ENCODE measurements at regions not wholly inside any gene's neighbourhood (a gene's known extent, or its start where the extent isn't known, plus 50 kb on each side); places are given as distances from the start of the nearest gene placed in this dataset.

- DNase-seq, result peak; percentile 33
- Mint-ChIP-seq H3K9me3 (no peaks in the 10 kb centered on the region), H3K4me1 (ENCODE audit: low read depth) (peaks cover 64% of the 10 kb centered on the region), H3K36me3 (ENCODE audit: low read depth) (no peaks in the 10 kb centered on the region), H3K27me3 (ENCODE audit: low read depth) (peaks cover 4% of the 10 kb centered on the region), H3K4me3 (no peak overlapping the region), H3K27ac (peak overlapping the region; percentile 57)
- CTCF ChIA-PET, result interaction anchor here (0.6 to 1.2 kb wide), 2 partner anchors 16 to 215 kb away, joined by 3 to 4 read pairs; no protein-coding TSS in a partner anchor
- intact Hi-C loops (cut with micrococcal nuclease), result loop anchor here (1.0 to 10.0 kb wide), 17 partner anchors 17 to 626 kb away; partner anchors contain the start of gene CFAP20DC
These were observed 377.2 kb upstream of the CFAP20DC start for GRCh38 chr3:59426821-59427565.

GRCh38 chr3:59425942-59426341, 376.1 kb upstream of the CFAP20DC start:
- H3K36me3 Mint-ChIP-seq (ENCODE audit: low read depth), result no peaks in the 10 kb centered on the region
- no peaks in the 10 kb centered on the region for H3K9me3 Mint-ChIP-seq
- CTCF ChIA-PET, result interaction anchor here (0.7 to 1.9 kb wide), 8 partner anchors 13 to 149 kb away, joined by 3 to 9 read pairs (median 4); no protein-coding TSS in a partner anchor
- intact Hi-C loops (cut with micrococcal nuclease), result loop anchor here (1.0 to 10.0 kb wide), 14 partner anchors 18 to 591 kb away; partner anchors contain the start of gene CFAP20DC
- H3K27ac Mint-ChIP-seq, result peak overlapping the region; percentile 76
- H3K27me3 Mint-ChIP-seq (ENCODE audit: low read depth), result peaks cover 4% of the 10 kb centered on the region
- peak; percentile 91 for DNase-seq
- H3K4me1 Mint-ChIP-seq (ENCODE audit: low read depth), result peaks cover 68% of the 10 kb centered on the region
- no peak overlapping the region for H3K4me3 Mint-ChIP-seq

GRCh38 chr3:59425371-59425770, 375.5 kb upstream of the CFAP20DC start:
- Mint-ChIP-seq H3K27me3 (ENCODE audit: low read depth) (peaks cover 4% of the 10 kb centered on the region), H3K4me3 (no peak overlapping the region), H3K4me1 (ENCODE audit: low read depth) (peaks cover 68% of the 10 kb centered on the region), H3K36me3 (ENCODE audit: low read depth) (no peaks in the 10 kb centered on the region), H3K27ac (peak overlapping the region; percentile 76), H3K9me3 (no peaks in the 10 kb centered on the region)
- CTCF ChIA-PET, result interaction anchor here (0.7 to 1.9 kb wide), 12 partner anchors 14 to 150 kb away, joined by 3 to 9 read pairs (median 4); no protein-coding TSS in a partner anchor
- intact Hi-C loops (cut with micrococcal nuclease), result loop anchor here (5.0 to 10.0 kb wide), 3 partner anchors 329 to 442 kb away; no protein-coding TSS in a partner anchor
- no peak for DNase-seq

GRCh38 chr3:59424268-59425010, 374.6 kb upstream of the CFAP20DC start:
- Mint-ChIP-seq H3K27ac (no peak overlapping the region), H3K4me1 (ENCODE audit: low read depth) (peaks cover 68% of the 10 kb centered on the region), H3K27me3 (ENCODE audit: low read depth) (peaks cover 4% of the 10 kb centered on the region), H3K36me3 (ENCODE audit: low read depth) (no peaks in the 10 kb centered on the region), H3K9me3 (no peaks in the 10 kb centered on the region), H3K4me3 (no peak overlapping the region)
- intact Hi-C loops (cut with micrococcal nuclease), result loop anchor here (5.0 to 10.0 kb wide), 3 partner anchors 330 to 443 kb away; no protein-coding TSS in a partner anchor
- DNase-seq, result peak; percentile 34
- CTCF ChIA-PET, result interaction anchor here (0.7 to 1.9 kb wide), 12 partner anchors 10 to 151 kb away, joined by 3 to 9 read pairs (median 4); no protein-coding TSS in a partner anchor

DNA sequence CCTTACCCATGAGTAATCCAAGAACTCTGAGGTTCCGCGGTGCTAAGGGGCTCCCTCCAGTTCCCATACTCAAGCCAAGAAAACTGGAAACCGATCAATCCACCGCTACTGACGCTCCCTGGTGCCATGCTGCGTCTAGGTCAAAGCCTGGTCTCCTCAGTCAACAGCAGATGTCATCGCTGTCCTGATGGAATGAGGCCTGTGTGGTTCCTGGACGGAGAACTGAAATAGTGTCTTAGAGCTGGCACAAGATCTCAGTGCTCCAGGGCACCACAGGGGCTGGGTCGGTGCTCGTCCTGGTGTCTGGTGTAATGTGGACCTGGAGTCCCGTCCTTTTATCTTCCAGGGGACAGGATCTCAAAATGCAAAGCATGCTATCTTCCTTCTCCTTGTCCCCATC, 373.9 kb upstream of the CFAP20DC start:
- H3K4me1 Mint-ChIP-seq (ENCODE audit: low read depth), result peaks cover 66% of the 10 kb centered on the region
- H3K4me3 Mint-ChIP-seq, result no peak overlapping the region
- H3K36me3 Mint-ChIP-seq (ENCODE audit: low read depth), result no peaks in the 10 kb centered on the region
- peaks cover 4% of the 10 kb centered on the region for H3K27me3 Mint-ChIP-seq (ENCODE audit: low read depth)
- DNase-seq, result no peak
- intact Hi-C loops (cut with micrococcal nuclease), result loop anchor here (10.0 kb wide), 1 partner anchor 331 kb away; no protein-coding TSS in a partner anchor
- no peak overlapping the region for H3K27ac Mint-ChIP-seq
- CTCF ChIA-PET, result interaction anchor here (0.6 to 1.6 kb wide), 4 partner anchors 9 to 228 kb away, joined by 3 to 7 read pairs (median 3); no protein-coding TSS in a partner anchor
- H3K9me3 Mint-ChIP-seq, result no peaks in the 10 kb centered on the region

- no peaks in the 10 kb centered on the region for H3K36me3 Mint-ChIP-seq (ENCODE audit: low read depth)
- H3K4me1 Mint-ChIP-seq (ENCODE audit: low read depth), result peaks cover 53% of the 10 kb centered on the region
- peak; percentile 25 for DNase-seq
- intact Hi-C loops (cut with micrococcal nuclease), result loop anchor here (1.0 to 10.0 kb wide), 4 partner anchors 36 to 332 kb away; no protein-coding TSS in a partner anchor
- H3K9me3 Mint-ChIP-seq, result no peaks in the 10 kb centered on the region
- CTCF ChIA-PET, result interaction anchor here (0.7 to 1.9 kb wide), 3 partner anchors 10 to 109 kb away, joined by 3 to 6 read pairs (median 4); no protein-coding TSS in a partner anchor
- no peak overlapping the region for H3K27ac Mint-ChIP-seq
- no peak overlapping the region for H3K4me3 Mint-ChIP-seq
- H3K27me3 Mint-ChIP-seq (ENCODE audit: low read depth), result peaks cover 4% of the 10 kb centered on the region
These were observed 372.5 kb upstream of the CFAP20DC start for GRCh38 chr3:59422312-59422711.

GRCh38 chr3:59418836-59419235, 369.0 kb upstream of the CFAP20DC start:
- Mint-ChIP-seq H3K27ac (no peak overlapping the region), H3K27me3 (ENCODE audit: low read depth) (no peaks in the 10 kb centered on the region), H3K36me3 (ENCODE audit: low read depth) (no peaks in the 10 kb centered on the region), H3K4me1 (ENCODE audit: low read depth) (peaks cover 20% of the 10 kb centered on the region), H3K9me3 (no peaks in the 10 kb centered on the region), H3K4me3 (no peak overlapping the region)
- CTCF ChIA-PET, result interaction anchor here (1.1 kb wide), 1 partner anchor 10 kb away, joined by 3 read pairs; no protein-coding TSS in a partner anchor
- intact Hi-C loops (cut with micrococcal nuclease), result no loop called here
- DNase-seq, result no peak

DNA sequence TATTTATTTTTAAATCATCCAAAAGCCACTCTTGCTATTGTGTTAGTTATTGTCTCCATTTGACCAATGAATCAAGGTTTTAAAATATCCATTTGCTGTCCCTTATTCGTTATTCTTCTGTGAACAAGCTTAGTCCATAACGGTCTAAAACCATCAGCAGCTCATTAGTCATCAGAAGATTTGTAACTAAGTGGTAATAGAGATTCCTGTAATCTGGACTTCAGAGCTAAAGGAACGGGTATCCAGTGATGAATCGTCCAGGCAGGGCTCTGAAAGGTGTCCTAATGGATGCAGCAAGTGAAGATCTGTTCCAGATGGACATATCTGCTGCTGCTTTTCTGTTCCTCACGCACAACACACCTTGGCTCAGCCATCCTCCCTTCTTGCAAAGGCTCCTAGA, 362.7 kb upstream of the CFAP20DC start:
- Mint-ChIP-seq H3K27ac (no peak overlapping the region), H3K4me3 (no peak overlapping the region), H3K4me1 (ENCODE audit: low read depth) (peaks cover 11% of the 10 kb centered on the region), H3K9me3 (no peaks in the 10 kb centered on the region), H3K27me3 (ENCODE audit: low read depth) (no peaks in the 10 kb centered on the region), H3K36me3 (ENCODE audit: low read depth) (no peaks in the 10 kb centered on the region)
- no peak for DNase-seq
- intact Hi-C loops (cut with micrococcal nuclease), result no loop called here
- CTCF ChIA-PET, result interaction anchor here (0.6 to 1.2 kb wide), 3 partner anchors 9 to 152 kb away, joined by 3 to 4 read pairs (median 4); no protein-coding TSS in a partner anchor

DNA sequence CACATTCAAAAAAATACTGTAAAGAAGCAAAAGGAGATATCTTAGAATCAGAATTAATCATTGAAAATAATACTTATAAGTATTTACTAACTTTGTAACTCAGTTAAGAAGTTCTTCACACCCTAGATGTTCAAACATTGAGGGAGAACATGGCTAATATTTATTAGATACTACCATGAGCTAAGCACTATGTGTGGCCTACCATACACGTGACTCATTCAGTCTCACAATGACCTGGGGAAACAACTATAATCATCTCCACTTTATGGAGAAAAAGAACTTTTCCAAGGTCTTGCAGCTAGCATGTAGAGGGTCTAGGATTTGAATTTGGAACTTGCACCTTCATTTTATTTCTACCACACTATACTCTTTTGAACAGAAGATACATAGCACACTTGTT, 361.9 kb upstream of the CFAP20DC start:
- H3K4me1 Mint-ChIP-seq (ENCODE audit: low read depth), result peaks cover 19% of the 10 kb centered on the region
- CTCF ChIA-PET, result no interaction called here
- H3K9me3 Mint-ChIP-seq, result no peaks in the 10 kb centered on the region
- DNase-seq, result no peak
- no peak overlapping the region for H3K4me3 Mint-ChIP-seq
- no peak overlapping the region for H3K27ac Mint-ChIP-seq
- no peaks in the 10 kb centered on the region for H3K27me3 Mint-ChIP-seq (ENCODE audit: low read depth)
- intact Hi-C loops (cut with micrococcal nuclease), result no loop called here
- no peaks in the 10 kb centered on the region for H3K36me3 Mint-ChIP-seq (ENCODE audit: low read depth)

- H3K27ac Mint-ChIP-seq, result no peak overlapping the region
These were observed 361.4 kb upstream of the CFAP20DC start for GRCh38 chr3:59411186-59411585.

GRCh38 chr3:59408047-59408624, 358.3 kb upstream of the CFAP20DC start:
- intact Hi-C loops (cut with micrococcal nuclease), result no loop called here
- no peak overlapping the region for H3K4me3 Mint-ChIP-seq
- no peak overlapping the region for H3K27ac Mint-ChIP-seq
- DNase-seq, result no peak
- CTCF ChIA-PET, result interaction anchor here (0.7 kb wide), 1 partner anchor 19 kb away, joined by 4 read pairs; no protein-coding TSS in a partner anchor
- no peaks in the 10 kb centered on the region for H3K27me3 Mint-ChIP-seq (ENCODE audit: low read depth)
- no peaks in the 10 kb centered on the region for H3K36me3 Mint-ChIP-seq (ENCODE audit: low read depth)
- peaks cover 21% of the 10 kb centered on the region for H3K4me1 Mint-ChIP-seq (ENCODE audit: low read depth)
- no peaks in the 10 kb centered on the region for H3K9me3 Mint-ChIP-seq

More at GRCh38 chr3:59411186-59411585, 361.4 kb upstream of the CFAP20DC start:
- DNase-seq, result no peak
- CTCF ChIA-PET, result no interaction called here
- H3K27me3 Mint-ChIP-seq (ENCODE audit: low read depth), result no peaks in the 10 kb centered on the region
- no peaks in the 10 kb centered on the region for H3K9me3 Mint-ChIP-seq
- intact Hi-C loops (cut with micrococcal nuclease), result no loop called here
- peaks cover 21% of the 10 kb centered on the region for H3K4me1 Mint-ChIP-seq (ENCODE audit: low read depth)
- no peak overlapping the region for H3K4me3 Mint-ChIP-seq
- no peaks in the 10 kb centered on the region for H3K36me3 Mint-ChIP-seq (ENCODE audit: low read depth)

Measured in activated naive CD4-positive, alpha-beta T cell treated with anti-CD3 and anti-CD28 coated beads for 36 hours (primary cell).